GM12874 (cell line): ENCODE measurements at regions not wholly inside any gene's neighbourhood (a gene's known extent, or its start where the extent isn't known, plus 50 kb on each side); places are given as distances from the start of the nearest gene placed in this dataset.

ENCODE experiments used
- CTCF ChIP-seq: IDR thresholded peaks from 2 replicates; pipeline ENCODE4 v1.5.1; 2011; ENCODE audit warnings: low read depth, mild to moderate bottlenecking, control low read depth, low read length, moderate library complexity; ENCODE audit not compliant: insufficient read depth

GRCh38 chr18:39838831-39839230 lies 2116.2 kb upstream of the PIK3C3 start:
- no peak for TF ChIP-seq CTCF

- TF ChIP-seq CTCF: no peak
These were observed 2119.6 kb upstream of the PIK3C3 start for GRCh38 chr18:39835303-39836030.

- TF ChIP-seq CTCF: no peak
These were observed 2120.4 kb upstream of the PIK3C3 start for GRCh38 chr18:39834636-39835035.

GRCh38 chr18:39825485-39826150 lies 2129.4 kb upstream of the PIK3C3 start:
- no peak for TF ChIP-seq CTCF

GRCh38 chr18:39806525-39806924 lies 2148.5 kb upstream of the PIK3C3 start:
- no peak for TF ChIP-seq CTCF

- TF ChIP-seq CTCF: no peak
These were observed 2149.8 kb upstream of the PIK3C3 start for GRCh38 chr18:39805218-39805617.

DNA sequence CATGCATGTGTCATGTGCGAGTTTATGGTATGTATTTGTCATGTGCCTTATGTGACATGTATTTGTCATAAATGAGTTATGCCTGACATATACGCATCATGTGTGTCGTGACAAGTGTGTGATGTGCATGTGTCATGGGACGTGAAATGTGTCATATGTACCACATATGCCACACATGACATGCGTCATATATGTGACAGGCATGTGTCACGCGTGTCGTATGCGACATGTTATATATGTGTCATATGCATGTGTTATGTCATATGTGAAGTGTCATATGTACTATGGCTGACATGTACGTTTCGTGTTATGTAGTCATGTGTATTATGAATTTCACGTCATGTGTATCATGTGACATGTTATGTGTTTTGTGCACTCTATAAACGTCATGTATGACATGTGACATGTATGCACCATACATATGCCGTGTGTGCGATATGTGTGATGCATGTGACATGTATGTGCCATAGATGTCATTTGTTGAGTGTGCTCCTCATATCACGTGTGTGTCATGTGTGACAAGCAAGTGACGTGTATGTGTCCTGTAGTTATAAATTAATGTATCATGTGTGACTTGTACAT lies 2152.3 kb upstream of the PIK3C3 start:
- no peak for TF ChIP-seq CTCF
